BE2C (cell line): ENCODE measurements at regions not wholly inside any gene's neighbourhood (a gene's known extent, or its start where the extent isn't known, plus 50 kb on each side); places are given as distances from the start of the nearest gene placed in this dataset.

Experiments
- DNase-seq: peaks from one replicate; pipeline ENCODE4 v3.0.0-alpha.2; 2020
- H3K27me3 ChIP-seq: fragments of 250-450 bp; sonication (Bioruptor Pico); 2 replicates; pipeline ENCODE4 v1.5.1; 2020; ENCODE audit warnings: mild to moderate bottlenecking
- H3K36me3 ChIP-seq: fragments of 250-450 bp; sonication (Bioruptor Pico); 2 replicates; pipeline ENCODE4 v1.5.1; 2020; ENCODE audit warnings: mild to moderate bottlenecking
- H3K4me1 ChIP-seq: fragments of 250-450 bp; sonication (Bioruptor Pico); 2 replicates; pipeline ENCODE4 v1.5.1; 2020
- H3K4me3 ChIP-seq: 2 replicates; pipeline ENCODE4 v1.5.1; 2011; ENCODE audit warnings: low read depth, low read length
- H3K9me3 ChIP-seq: fragments of 250-450 bp; sonication (Bioruptor Pico); 2 replicates; pipeline ENCODE4 v1.5.1; 2020
- TF ChIP-seq, protein P1 (sequence below): IDR thresholded peaks from 2 replicates; pipeline ENCODE4 v1.5.1; 2012; ENCODE audit warnings: mild to moderate bottlenecking, low read depth, low read length

DNA sequence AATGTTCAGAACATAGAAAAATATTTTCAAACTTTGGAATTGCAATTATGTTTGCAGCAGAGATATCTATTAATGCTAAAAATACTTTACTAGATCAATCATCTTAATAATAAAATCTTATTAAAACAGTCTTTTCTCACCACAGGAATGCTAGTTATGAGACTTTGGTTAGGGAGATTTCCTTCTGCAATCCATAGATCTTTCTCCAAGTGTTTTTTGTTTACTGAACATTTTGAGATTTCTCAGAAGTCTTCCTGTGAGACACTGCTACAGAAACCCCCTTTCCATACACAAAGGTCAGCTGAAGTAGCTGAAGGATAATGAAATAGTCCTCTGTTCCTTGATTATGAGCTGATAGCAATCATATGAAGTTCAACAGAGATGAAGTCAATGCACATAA, 59.4 kb upstream of the RAPH1 start:
- H3K4me1 ChIP-seq: no peaks in the 10 kb centered on the region
- no peak for DNase-seq
- TF ChIP-seq, protein P1, sequence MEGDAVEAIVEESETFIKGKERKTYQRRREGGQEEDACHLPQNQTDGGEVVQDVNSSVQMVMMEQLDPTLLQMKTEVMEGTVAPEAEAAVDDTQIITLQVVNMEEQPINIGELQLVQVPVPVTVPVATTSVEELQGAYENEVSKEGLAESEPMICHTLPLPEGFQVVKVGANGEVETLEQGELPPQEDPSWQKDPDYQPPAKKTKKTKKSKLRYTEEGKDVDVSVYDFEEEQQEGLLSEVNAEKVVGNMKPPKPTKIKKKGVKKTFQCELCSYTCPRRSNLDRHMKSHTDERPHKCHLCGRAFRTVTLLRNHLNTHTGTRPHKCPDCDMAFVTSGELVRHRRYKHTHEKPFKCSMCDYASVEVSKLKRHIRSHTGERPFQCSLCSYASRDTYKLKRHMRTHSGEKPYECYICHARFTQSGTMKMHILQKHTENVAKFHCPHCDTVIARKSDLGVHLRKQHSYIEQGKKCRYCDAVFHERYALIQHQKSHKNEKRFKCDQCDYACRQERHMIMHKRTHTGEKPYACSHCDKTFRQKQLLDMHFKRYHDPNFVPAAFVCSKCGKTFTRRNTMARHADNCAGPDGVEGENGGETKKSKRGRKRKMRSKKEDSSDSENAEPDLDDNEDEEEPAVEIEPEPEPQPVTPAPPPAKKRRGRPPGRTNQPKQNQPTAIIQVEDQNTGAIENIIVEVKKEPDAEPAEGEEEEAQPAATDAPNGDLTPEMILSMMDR: no peak
- no peaks in the 10 kb centered on the region for H3K27me3 ChIP-seq
- H3K36me3 ChIP-seq: no peaks in the 10 kb centered on the region
- no peaks in the 10 kb centered on the region for H3K9me3 ChIP-seq
- no peak overlapping the region for H3K4me3 ChIP-seq

DNA sequence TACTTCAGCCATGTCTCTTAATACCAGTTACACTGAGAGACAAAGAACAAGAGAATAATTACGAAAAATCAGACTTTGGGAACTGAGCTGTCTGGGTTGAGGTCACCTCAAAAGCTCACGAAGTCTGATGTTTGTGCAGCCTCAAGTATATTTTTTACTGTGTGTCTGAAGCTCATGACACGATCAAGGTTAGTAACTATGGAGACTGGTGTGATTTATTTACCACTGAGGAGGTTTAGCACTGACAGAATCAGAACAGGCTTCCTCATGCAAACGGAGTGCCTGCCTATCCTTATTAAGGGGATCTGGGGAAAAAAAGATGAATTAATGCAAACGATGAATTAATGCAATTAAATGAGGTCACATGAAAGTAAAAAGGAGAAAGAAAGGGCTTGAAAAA, 61.1 kb upstream of the RAPH1 start:
- H3K4me1 ChIP-seq: no peaks in the 10 kb centered on the region
- no peak overlapping the region for H3K4me3 ChIP-seq
- no peaks in the 10 kb centered on the region for H3K27me3 ChIP-seq
- DNase-seq: no peak
- TF ChIP-seq, protein P1: no peak
- no peaks in the 10 kb centered on the region for H3K36me3 ChIP-seq
- no peaks in the 10 kb centered on the region for H3K9me3 ChIP-seq

DNA sequence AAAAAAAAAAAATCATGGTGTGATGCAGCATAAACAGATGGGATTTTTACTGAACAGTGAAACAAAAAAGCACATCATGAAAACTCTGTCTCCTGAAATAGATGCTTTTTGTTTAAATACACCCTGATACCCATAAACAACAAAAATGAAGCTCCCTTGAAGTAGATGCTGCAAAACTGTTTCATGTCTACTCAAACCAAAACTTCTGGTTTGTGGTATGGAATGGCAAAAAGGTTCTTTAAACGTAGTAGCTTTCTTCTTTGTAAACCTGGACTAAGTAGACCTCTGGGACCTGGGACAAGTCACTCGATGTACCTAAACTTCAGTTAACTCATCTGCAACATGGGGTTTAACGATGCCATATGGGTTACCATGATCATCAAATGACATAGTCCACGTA, 64.4 kb upstream of the RAPH1 start:
- Histone ChIP-seq H3K9me3 (no peaks in the 10 kb centered on the region), H3K4me1 (0 out of 2 replicates have a peak, but pooled peaks cover 7% of the 10 kb centered on the region), H3K36me3 (no peaks in the 10 kb centered on the region), H3K27me3 (no peaks in the 10 kb centered on the region), H3K4me3 (no peak overlapping the region)
- TF ChIP-seq, protein P1: no peak
- DNase-seq: no peak

DNA sequence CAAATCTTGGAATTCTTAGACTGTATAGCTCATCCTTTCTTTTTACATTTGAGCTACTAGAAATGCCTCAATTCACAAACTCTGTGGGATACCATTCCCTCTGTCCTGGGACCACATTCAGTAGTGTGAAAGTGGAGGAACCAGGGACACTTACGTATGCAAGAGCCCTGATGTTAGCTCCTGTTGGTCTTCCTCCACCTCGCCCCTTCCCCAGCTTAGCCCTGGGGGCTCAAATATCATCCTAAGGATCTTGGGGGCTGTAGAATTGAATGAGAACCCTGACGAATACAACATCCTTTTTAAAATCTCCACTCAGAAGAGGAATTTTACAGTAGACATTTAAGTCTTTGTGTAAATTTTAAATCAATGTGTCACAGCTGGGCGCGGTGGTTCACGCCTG, 65.2 kb upstream of the RAPH1 start:
- no peak for DNase-seq
- H3K27me3 ChIP-seq: no peaks in the 10 kb centered on the region
- H3K4me3 ChIP-seq: no peak overlapping the region
- H3K4me1 ChIP-seq: 0 out of 2 replicates have a peak, but pooled peaks cover 7% of the 10 kb centered on the region
- H3K9me3 ChIP-seq: no peaks in the 10 kb centered on the region
- TF ChIP-seq, protein P1: no peak
- no peaks in the 10 kb centered on the region for H3K36me3 ChIP-seq

DNA sequence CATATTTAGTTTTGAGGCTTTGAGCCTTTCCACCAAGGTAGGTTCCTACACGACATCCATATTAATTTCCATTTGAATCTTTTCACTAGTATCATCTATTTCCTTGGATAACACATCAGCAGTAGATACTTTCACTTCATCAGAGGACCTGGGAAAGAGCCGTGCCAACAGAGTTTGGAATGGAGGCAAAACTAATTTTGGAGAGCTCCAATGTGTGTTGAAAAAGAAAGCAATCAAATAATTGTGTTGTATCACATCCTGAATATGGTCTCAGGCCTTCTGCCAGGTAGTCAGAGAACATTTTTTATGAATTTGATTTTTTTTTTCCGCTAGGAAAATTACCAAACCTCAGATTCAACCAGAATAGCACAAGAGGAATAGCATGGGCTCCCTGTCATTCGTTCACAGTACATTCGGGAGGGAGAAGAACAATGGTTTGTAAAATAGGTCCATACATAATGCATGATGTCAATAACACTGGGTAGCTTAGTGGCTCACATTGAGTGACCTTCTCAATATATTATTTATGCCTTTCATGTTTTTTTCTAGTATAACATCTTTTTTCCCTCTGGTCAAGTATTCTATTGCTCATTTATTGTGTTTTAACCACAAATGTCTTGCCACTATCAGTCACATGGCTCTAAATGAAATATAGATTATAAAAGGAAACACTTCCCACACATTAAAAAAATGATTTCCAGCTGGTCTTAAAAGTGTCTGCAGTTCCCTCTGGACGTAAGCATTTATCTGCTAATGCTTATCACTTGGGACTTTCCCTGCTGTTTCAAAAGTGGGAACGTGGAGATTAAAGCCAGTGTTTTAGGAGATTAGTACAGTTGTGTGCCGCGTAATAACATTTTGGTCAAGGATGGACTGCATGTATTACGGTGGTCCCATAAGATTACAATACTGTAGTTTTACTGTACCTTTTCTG, 68.6 kb upstream of the RAPH1 start:
- Histone ChIP-seq H3K4me1 (0 out of 2 replicates have a peak, but pooled peaks cover 7% of the 10 kb centered on the region), H3K9me3 (no peaks in the 10 kb centered on the region), H3K27me3 (no peaks in the 10 kb centered on the region), H3K36me3 (no peaks in the 10 kb centered on the region), H3K4me3 (no peak overlapping the region)
- TF ChIP-seq, protein P1: no peak
- no peak for DNase-seq

DNA sequence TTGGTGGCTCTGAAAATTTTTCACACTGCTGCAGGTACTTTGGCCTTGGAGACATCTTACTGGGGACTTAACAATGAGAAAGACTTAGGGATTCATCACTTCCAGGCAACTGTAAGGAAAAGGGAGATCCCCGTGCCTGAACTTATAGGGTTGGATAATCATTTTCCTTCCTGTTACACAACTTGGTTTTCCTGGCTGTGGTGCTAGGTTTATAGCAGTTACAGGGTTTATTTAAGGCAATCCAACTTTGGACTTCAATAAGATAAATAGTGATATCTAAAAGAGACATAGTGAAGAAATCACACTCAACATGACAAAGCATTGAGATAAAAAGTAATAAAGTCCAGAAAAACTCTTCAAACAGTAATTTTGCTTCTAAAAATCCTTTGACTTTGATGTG, 70.2 kb upstream of the RAPH1 start:
- no peaks in the 10 kb centered on the region for H3K36me3 ChIP-seq
- H3K27me3 ChIP-seq: no peaks in the 10 kb centered on the region
- no peak for DNase-seq
- no peak overlapping the region for H3K4me3 ChIP-seq
- 0 out of 2 replicates have a peak, but pooled peaks cover 7% of the 10 kb centered on the region for H3K4me1 ChIP-seq
- TF ChIP-seq, protein P1: no peak
- no peaks in the 10 kb centered on the region for H3K9me3 ChIP-seq
